Activated gamma-delta T cell treated with Interleukin-2 at 50 U/mL for 16 hours (primary cell): ENCODE measurements at regions not wholly inside any gene's neighbourhood (a gene's known extent, or its start where the extent isn't known, plus 50 kb on each side); places are given as distances from the start of the nearest gene placed in this dataset.
"Not testable (repeated sequence)": the region's sequence is repeated elsewhere in the genome, so short reads cannot be mapped to it uniquely, and the experiment has no call there.

Experiments
- DNase-seq: peaks from one replicate; pipeline ENCODE4 v3.0.0-alpha.2; 2020

- DNase-seq = no peak
Measured at GRCh38 chr1:172717722-172718465, 59.0 kb downstream of the FASLG start.

DNA sequence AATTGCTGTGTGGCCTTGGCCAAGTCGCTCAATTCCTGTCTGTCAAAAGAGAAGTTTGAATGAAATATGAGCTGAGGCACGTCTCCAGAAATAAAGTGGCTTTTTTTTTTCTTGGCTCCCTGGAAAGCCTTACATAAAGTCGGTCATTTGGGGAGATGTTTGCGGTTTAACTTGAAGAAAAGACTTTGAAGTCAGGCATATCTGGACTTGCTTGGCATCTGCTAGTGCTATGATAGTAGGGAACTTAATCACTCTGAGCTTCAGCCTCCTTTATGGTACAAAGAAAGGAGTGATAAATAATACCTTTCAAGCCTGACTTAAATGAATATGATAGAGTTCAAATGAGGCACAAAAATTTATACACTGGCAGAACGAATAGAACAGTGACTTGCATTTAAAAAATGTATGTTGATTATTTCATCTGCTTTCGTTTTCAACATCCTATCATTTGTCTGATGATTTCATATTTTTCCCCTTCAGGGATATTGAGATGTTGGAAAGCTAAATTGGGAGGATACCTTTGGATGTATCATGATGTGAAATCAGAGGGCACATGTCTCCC lies 60.2 kb downstream of the FASLG start:
- no peak for DNase-seq

DNA sequence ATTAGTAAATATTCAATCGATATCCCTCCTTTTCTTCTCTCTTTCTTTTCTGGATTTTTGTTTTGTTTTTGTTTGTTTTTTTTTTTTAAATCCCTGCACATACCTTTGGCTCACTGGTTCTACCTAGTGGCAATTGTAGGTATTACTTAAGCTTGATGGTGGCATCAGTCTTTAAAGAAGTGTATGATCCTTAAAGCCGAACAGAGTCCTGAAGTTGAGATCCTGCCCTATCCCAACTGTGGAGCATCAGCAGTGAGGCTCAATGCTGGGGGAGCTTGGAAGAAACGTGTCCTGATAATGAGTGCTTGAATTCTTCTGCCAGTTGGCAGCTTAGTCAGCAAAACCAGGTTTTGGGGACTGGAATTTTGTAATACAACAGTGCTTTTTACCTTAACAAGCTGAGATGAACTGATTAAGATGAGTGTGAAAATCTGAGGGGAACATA lies 60.8 kb downstream of the FASLG start:
- no peak for DNase-seq

GRCh38 chr1:172720339-172720738 lies 61.4 kb downstream of the FASLG start:
- DNase-seq = no peak

GRCh38 chr1:172723251-172723650 lies 64.3 kb downstream of the FASLG start:
- DNase-seq = no peak

GRCh38 chr1:172724232-172724631 lies 65.3 kb downstream of the FASLG start:
- no peak for DNase-seq

DNA sequence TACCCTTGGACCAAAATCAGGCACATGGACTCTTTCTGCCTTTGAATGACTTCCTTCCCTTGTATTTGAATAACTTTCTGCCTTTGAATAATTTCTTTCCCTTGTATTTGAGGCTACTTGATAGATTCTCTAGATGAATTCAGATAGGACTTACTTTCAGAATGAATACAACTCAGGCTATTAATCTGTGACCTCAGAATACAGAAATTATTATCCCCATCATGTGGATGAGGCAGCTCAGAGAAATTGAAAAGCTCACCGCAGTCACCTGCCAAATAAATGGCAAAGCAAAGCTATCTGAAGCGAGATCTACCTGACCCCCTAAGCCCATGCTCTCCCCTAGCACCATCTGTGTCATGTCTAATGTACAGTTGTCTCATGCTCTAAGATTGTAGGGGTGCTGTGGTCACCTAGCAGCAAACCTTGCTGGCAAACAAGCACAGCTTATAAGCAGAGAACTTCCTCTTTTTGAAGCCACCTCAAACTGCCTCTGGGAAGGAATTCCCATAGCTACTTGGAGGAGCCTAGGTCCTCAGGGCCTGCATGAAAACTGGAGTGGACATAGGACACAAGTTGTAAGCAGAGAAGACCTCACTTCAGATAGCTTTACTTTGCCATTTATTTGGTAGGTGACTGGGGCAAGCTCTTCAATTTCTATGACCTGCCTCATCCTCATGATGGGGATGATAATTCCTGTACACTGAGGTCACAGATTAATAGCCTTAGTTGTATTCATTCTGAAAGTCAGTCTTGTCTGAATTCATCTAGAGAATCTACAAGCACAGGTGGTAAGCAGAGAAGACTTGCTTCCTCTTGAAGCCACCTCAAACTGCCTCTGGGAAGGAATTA lies 66.1 kb downstream of the FASLG start:
- DNase-seq = no peak

DNA sequence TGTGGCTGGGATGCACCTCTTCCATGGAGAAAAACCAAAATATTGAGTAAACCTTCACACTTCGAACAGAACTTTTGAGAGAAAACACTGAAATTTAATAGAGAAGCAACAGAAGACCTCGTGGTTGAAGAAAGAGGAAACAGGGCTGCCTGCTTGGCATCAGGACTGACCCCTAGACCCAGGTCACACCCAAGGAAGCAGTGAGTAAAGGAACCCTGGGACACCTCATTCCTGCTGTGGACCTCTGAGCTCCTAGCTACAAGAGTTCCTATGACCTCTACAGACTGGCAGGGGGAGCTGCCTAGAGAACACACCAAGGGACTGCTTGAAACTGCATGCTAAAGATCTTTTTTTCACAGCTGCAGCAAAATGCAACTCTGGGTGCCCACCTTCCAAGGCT lies 67.8 kb downstream of the FASLG start:
- DNase-seq = no peak

DNA sequence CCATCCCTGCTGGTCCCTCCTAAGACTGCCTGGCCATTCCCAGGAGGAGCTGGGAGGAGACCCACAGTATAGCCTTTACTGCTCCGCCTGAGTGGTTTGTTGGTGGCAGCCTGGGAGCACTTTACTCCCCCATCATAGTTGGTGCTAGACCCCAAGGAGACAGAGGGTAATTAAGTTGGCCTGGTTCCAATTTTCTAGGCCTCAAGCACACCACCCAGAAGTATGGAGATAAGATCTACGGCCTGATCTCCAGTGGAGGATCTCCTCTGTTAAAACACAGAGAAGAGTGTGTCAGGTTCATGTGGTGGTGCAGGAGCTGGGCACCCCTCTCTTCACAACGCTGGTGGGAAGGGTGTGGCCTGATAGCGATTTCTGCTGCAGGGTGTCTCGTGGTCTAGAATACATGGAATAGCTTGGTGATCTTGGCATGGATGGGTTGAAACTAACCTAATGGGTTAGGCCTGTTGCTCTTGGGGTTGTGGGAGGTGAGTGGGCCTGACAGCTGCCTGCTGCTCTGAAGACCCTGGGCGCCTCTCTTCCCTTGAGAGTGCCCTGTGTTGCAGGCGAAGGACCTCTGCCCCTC lies 68.5 kb downstream of the FASLG start:
- no peak for DNase-seq

DNA sequence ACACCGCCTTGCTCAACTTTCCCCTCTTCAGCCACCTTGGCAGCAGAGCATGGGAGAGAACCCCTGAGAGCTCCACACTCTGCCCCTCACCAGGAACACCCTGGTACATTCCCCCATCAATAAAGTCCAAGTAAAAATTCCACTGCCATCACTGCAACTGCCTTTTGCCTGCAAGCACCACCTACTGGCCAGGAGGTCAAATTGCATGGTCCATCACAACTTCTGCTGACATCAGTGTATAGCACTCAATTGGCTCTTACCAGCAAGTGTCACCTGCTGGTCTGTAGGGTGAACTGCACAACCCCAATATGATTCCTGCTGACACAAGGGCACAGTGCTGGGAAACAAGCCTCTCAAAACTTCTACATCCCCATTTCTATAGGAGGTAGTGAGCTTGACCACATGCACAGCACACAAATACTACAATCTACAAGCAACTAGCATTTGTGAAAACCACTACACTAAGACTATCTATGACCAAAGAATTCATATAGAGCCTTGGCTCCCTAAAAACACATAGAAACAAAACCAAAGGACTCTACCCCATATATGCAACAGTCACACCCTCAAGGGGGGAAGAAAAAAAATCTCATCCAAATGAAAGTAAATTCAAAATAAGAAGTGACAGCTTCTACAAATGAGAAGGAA lies 69.2 kb downstream of the FASLG start:
- peak; percentile 14 for DNase-seq

- DNase-seq = not testable (repeated sequence)
Measured at GRCh38 chr1:172728705-172729104, 69.8 kb downstream of the FASLG start.

GRCh38 chr1:172732427-172732826 lies 73.5 kb downstream of the FASLG start:
- DNase-seq = no peak

GRCh38 chr1:172733815-172734214 lies 74.9 kb downstream of the FASLG start:
- DNase-seq = no peak

DNA sequence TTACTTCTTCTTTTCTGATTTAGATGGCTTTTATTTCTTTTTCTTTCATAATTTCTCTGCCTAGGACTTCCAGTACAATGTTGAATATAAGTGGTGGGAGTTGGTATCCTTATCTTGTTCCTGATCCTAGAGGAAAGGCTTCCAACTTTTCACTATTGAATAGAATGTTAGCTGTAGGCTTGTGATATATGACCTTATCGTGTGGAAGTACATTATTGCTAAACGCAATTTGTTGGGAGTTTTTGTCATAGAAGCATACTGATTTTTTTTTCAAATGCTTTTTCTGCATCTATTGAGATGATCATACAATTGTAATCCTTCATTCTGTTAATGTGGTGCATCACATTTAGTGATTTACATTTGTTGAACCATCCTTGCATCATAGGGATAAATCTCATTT lies 79.5 kb downstream of the FASLG start:
- no peak for DNase-seq

DNA sequence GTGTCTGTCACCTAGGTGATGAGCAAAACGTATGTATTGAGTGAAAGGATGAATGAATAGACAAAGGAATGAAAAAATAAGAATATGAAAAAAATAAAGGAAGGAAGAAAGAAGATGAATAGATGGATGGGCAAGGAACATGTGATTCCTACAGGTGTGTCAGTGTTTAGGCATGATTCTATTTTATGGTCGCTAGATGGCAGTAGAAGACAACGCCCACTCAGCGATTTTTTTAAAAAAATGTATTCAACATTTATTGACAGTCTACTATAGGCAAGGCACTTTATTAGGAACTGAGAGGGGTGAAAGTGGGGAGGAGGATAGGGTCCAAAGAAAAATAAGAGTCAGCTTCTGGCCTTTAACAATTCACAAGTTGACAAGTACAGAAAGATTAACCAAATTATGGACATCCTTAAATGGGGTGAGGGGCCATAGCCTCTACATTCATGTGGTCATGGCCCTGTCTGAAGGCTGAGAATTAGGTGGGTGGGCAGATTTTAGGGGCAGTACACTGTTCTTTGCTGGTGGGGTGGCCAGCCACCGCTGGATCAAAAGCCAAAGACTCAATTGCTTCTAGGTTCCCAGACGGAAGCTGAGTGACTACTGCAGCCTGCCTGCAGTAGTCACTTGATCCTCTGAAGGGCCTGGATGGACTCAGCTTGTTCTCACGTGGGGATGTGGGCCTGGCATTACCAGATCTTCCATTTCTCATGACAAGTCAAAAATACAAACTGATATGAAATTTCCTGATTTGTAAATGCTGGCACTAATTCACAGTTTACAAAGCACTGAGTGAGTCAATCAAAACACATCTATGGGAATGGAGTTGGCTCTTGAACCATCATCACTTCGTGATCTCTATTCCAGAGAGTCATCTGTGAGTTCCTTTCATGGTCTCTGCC lies 83.9 kb downstream of the FASLG start:
- peak; percentile 22 for DNase-seq

- peak; percentile 33 for DNase-seq
Measured at GRCh38 chr1:172745014-172745413, 86.1 kb downstream of the FASLG start.

GRCh38 chr1:172746091-172746949 lies 87.4 kb downstream of the FASLG start:
- peak; percentile 16 for DNase-seq

- no peak for DNase-seq
Measured at GRCh38 chr1:172748201-172748600, 89.3 kb downstream of the FASLG start.

- DNase-seq = no peak
Measured at GRCh38 chr1:172751683-172752082, 92.8 kb downstream of the FASLG start.

DNA sequence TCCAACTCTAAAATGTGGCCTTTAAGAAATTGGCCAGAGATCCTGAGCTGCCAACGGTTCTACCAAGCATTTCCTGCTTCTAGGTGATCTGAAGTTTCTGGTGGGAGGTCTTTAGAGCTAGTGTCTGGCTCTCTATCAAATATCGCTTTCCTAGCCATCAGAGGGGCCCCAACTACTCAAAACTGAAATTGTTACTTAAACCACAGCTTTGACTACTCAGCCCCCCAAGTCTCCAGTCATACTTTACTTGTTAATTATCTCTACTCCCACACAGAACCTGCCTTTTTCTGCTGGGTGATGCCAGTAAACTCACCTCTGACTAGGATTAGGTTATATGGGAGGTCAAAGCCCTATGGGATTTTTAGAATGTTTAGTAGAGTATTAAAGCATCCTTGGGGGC lies 95.1 kb downstream of the FASLG start:
- no peak for DNase-seq

DNA sequence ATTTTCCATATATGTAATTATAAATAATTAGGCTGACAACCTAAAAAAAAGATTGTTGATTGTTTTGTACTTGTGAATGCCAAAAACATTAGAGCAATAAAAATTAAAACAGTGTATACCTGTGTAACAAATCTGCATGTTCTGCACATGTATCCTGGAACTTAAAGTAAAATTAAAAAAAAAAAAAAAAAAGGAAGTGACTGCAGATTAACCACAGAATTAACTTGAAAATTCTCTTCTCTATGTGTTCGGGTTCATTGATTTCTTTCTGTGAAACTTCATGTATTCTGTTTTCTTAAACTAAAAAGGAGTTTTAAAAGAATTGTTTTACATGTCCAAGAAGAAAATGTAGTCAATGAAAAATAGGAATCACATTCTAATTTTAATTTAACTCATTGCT lies 95.7 kb downstream of the FASLG start:
- no peak for DNase-seq
